ENCODE measurements at regions not wholly inside any gene's neighbourhood (a gene's known extent, or its start where the extent isn't known, plus 50 kb on each side); places are given as distances from the start of the nearest gene placed in this dataset.
"Not testable (repeated sequence)": the region's sequence is repeated elsewhere in the genome, so short reads cannot be mapped to it uniquely, and the experiment has no call there.

- no peak for DNase-seq (ENCODE audit: low read depth, low spot score)
Observed at GRCh38 chr13:82614086-82614485, 1268.2 kb downstream of the SLITRK1 start.

DNA sequence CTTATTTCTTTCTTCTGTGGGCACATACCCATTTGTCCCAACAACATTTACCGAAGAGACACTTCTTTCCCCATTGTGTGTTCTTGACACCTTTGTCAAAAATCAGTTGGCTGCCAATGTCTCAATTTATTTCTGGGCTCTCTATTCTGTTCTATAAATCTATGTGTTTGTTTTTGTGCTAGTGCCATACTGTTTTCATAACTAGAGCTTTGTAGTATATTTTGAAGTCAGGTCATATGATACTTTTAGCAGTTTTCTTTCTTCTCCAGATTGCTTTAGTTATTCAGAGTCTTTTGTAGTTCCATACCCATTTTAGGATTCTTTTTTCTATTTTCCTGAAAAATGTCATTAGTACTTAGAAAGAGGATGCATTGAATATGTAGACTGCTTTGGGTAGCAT, 1276.3 kb downstream of the SLITRK1 start:
- no peak for DNase-seq (ENCODE audit: low read depth, low spot score)

DNA sequence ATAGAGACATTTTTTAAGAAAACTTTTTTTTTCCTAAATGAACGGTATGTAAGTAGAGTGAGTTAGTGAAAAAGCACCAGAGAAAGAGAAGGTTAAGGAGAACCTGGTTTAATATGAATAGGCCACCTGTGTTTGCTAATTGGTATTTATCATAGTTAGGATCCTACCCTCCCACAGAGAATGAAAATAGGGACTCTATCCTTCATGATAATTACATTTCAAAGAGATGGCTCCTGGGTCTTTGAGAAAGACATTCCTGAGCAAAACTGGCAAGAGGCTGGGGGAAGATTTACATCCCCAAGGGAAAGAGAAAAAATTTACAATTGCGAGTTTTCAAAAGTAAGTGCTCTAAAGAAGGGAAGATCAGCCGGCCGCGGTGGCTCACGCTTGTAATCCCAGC, 1284.5 kb downstream of the SLITRK1 start:
- no peak for DNase-seq (ENCODE audit: low read depth, low spot score)

DNA sequence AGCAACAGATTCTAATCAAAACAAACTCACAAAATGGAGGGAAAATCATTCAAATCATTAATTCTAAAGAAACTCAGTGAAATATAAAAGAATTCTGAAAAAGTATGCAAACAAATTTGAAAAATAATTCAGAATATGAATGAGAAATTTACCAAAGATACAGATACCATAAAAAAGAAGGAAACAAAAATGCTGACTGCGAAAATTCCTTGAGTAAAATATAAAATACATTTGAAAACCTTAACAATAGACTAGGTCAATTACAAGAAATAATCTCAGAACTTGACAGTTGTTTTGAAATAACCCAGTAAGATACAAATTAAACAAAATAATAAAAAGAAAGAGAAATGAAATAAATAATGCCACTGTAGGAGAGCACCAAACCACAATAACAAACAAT, 1289.0 kb downstream of the SLITRK1 start:
- DNase-seq (ENCODE audit: low read depth, low spot score): no peak

GRCh38 chr13:82571653-82572052, 1310.6 kb downstream of the SLITRK1 start:
- DNase-seq (ENCODE audit: low read depth, low spot score): no peak

DNA sequence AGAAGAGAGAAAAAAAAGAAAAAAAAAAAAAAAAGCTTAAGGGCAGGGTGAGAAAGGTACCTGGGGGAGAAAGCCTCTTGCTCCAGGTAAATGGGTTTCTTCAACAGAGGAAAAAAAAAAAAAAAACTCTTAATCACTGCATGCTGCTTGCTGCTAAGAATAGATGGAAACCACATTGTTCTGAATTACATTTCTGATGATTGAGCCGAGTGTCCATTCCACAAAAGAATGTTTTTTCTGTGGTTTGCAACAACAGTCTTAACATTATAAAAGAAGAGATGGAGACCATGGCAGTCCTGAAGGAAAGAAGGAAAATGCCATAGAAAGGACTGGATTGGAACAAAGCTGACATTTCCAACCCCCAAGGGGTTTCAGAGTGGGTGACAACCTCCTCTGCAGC, 1312.7 kb downstream of the SLITRK1 start:
- no peak for DNase-seq (ENCODE audit: low read depth, low spot score)

DNA sequence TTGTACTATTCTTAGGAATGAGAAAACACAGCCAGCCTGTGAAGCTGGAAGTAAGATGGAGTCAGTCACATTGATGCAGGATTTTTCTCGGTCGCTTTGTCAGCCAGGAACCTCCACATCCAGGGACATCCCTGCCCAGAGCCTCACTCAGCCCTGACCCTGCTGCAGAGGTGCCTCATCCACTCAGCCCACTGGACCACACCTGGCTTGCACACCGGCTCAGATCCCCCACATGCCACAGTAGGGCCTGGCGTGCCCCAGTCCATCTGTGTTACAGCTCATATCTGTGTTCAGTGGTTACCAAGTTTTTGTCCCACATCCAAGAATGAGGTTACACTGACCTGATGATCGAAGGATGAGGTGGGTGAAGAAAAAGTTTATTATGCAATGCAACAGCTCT, 1315.4 kb downstream of the SLITRK1 start:
- DNase-seq (ENCODE audit: low read depth, low spot score): no peak

- DNase-seq (ENCODE audit: low read depth, low spot score): no peak
Observed at GRCh38 chr13:82565201-82565600, 1317.1 kb downstream of the SLITRK1 start.

GRCh38 chr13:82560889-82561288, 1321.4 kb downstream of the SLITRK1 start:
- no peak for DNase-seq (ENCODE audit: low read depth, low spot score)

DNA sequence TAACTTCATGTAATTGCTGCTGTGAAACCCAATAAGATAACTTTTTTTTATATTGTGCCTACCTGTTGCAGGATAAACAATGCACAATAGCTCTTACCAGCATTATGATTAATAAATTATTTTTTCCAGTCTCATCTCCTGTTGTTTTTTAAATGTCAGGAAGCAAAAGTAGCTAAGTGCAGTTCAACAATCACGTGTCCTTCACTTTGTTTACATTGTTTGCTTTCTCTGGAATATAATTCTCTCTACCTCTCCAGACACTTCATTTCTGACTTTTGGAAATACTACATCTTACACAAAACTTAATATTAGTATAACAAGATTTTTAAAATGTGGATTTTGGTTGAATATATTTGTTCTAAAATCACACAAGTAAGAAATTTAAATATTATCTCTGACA, 1359.4 kb downstream of the SLITRK1 start:
- DNase-seq (ENCODE audit: low read depth, low spot score): no peak

DNA sequence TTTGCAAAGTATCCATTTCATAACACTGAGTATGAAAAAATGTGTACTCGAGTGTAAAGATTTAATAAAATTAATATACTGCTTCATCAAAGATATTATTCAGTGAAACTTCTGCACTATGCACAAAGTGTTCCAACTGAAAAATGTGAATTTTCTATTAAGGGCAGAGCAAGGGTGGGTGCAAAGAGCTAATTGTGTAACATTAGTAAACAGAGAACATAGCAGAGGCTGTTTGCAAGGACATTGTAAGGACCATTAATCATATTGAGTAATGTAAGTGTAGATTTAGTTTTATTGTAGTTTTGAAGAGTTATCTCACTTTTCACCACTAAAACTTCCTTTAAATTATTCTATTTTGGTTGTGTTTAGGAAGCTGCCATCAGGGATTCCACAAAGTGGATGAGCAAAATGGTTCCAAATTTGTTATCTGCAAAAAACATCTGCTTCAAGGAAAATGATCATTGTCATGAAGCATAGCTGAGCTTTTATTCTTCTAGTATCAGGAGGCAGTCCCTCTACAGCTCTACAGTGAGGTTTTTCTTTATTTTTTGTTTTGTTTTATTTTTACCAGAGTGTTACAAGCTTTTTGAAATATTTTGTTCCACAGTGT, 1375.4 kb downstream of the SLITRK1 start:
- no peak for DNase-seq (ENCODE audit: low read depth, low spot score)

DNA sequence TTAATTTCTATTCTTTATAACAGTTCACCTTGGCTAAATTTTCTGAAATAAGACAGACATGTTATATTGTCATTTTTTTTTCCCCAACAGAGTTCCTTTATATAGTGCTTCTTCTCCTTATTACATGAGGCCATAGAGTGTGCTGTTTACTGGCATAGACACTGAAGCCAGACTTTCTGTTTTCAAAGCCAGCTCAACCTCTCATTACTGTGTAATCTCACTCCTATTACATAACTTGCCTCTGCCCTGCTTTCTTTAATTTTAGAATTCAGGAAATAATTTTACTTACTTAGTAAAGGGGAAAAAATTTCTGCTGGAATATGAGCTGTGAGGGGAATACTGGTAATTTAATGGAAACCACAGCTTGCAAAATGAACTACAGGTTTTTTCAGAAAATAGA, 1380.4 kb downstream of the SLITRK1 start:
- no peak for DNase-seq (ENCODE audit: low read depth, low spot score)

- DNase-seq (ENCODE audit: low read depth, low spot score): no peak
Observed at GRCh38 chr13:82480415-82480814, 1401.9 kb downstream of the SLITRK1 start.

- no peak for DNase-seq (ENCODE audit: low read depth, low spot score)
Observed at GRCh38 chr13:82477436-82477835, 1404.8 kb downstream of the SLITRK1 start.

DNA sequence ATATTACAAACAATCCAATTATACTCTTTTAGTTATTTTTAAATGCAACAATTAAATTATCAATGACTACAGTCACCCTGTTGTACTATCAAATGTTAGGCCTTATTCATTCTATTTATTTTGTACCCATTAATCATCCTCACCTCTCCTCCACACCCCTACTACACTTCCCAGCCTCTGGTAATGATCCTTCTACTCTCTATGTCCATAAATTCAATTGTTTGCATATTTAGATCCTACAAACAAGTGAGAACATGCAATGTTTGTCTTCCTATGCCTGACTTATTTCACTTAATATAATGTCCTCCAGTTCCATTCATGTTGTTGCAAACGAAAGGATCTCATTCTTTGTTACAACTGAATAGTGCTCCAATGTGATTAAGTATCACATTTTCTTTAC, 1414.6 kb downstream of the SLITRK1 start:
- DNase-seq (ENCODE audit: low read depth, low spot score): no peak

DNA sequence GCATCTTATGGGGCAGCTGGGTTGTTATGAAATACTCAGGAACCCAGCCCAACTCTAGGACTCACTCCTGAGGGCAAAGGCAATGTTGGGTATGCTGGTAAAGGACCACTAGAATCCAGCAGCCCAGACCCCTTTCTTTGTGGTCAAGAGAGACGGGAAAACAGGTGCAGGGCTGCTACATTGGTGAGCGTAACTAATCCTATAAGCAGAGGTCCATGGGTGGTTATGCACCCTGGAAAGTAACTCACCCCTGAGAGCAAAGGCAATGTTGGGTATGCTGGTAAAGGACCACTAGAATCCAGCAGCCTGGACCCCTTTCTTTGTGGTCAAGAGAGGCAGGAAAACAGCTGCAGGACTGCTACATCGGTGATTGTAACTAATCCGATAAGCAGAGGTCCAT, 1422.7 kb downstream of the SLITRK1 start:
- not testable (repeated sequence) for DNase-seq (ENCODE audit: low read depth, low spot score)

GRCh38 chr13:82458169-82458568, 1424.1 kb downstream of the SLITRK1 start:
- no peak for DNase-seq (ENCODE audit: low read depth, low spot score)

DNA sequence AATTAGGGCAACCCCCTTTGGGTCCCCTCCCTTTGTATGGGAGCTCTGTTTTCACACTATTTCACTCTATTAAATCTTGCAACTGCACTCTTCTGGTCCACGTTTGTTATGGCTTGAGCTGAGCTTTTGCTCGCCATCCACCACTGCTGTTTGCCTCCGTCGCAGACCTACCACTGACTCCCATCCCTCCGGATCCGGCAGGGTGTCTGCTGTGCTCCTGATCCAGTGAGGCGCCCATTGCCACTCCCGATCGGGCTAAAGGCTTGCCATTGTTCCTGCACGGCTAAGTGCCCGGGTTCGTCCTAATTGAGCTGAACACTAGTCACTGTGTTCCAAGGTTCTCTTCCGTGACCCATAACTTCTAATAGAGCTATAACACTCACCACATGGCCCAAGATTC, 1424.7 kb downstream of the SLITRK1 start:
- DNase-seq (ENCODE audit: low read depth, low spot score): not testable (repeated sequence)

DNA sequence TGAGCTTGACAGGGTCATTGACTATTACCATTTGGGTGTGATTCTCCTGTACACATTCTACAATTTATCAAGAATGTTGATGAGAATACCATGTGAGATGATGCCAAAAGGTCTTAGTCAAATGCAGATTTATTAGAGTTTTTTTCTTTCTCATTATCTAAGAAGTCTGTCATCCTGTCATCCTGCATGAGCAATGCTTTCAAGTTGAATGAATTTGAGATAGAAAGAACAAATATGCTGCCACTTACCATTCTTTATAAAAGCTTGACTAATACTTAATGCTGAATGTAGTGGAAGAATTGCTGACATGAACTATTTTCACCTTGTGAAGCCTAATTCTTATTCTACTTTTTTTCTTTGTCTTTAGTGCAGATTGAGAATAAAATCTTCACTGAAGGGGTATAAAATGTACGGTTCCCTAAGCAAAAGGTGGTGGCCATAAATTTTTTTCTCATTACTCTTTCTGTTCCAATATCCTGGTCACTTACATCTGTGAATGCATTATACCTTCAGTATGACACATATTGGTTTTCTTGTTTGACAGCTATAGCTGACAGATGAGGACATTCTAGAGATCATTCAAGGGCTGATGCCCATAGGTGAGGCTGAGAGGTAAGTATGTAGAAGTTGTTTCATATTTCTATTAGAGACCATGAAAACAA, 1434.7 kb downstream of the SLITRK1 start:
- no peak for DNase-seq (ENCODE audit: low read depth, low spot score)

DNA sequence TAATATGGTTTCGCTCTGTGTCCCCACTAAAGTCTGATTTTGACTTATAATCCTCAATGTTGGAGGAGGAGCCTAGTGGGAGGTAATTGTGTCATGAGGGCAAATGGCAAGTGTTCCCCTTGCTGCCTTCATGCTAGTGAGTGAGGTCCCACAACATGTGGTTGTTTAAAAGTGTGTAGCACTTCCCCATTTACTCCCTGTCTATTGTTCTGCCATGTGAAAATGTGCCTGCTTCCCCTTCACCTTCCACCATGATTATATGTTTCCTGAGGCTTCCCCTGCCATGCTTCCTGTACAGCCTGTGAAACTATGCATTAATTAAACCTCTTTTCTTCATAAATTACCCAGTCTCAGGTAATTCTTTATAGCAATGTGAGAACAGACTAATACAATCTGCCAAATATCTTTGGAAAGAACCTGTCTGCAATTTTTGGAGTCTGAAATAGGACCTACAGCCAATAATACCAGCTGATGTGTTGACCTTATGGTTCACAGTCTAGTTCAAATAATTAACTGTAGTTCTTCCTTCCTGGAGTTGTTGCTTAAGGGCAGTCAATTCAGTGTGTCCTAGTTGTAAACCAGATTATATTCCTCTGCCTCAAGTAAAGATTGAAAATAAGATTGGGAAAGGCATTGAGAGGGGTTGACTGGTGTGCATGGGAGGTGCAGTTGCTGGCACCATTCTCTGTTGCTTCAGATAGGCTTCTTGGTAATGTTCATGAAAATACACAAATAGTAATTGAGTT, 1442.9 kb downstream of the SLITRK1 start:
- DNase-seq (ENCODE audit: low read depth, low spot score): no peak

- no peak for DNase-seq (ENCODE audit: low read depth, low spot score)
Observed at GRCh38 chr13:82438320-82438719, 1444.0 kb downstream of the SLITRK1 start.

DNA sequence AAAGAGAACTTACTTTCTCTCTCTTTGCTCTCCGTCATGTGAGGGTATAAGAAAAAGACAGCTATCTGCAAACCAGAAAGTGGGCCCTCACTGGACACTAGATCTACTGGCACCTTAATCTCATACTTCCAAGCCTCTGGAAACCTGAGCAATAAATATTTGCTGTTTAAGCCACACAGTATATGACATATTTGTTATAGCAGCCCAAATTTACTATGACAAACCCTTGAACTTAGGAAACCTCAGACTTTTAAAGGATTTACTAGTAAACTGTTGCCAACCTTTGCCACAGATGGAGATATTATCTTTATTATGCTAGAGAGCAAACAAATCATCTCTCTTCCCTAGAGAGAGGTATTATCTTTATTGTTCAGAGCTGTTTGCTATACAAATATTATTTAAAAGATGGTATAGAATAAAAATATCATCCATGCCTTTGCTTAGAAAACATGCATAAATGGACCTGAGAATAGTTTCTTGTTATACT, 1446.1 kb downstream of the SLITRK1 start:
- DNase-seq (ENCODE audit: low read depth, low spot score): no peak

- DNase-seq (ENCODE audit: low read depth, low spot score): no peak
Observed at GRCh38 chr13:82432949-82433348, 1449.3 kb downstream of the SLITRK1 start.
